ENCODE measurements at regions not wholly inside any gene's neighbourhood (a gene's known extent, or its start where the extent isn't known, plus 50 kb on each side); places are given as distances from the start of the nearest gene placed in this dataset.

- TF ChIP-seq POLR2AphosphoS5 (IDR thresholded peaks at IDR 0.05; ENCODE audit: borderline replicate concordance, low read depth, low read length) (no peak), EZH2 (IDR thresholded peaks at IDR 0.05) (no peak)
These were observed 152.7 kb upstream of the EEA1 start for GRCh38 chr12:93081810-93082165.
